Keratinocyte (primary cell): ENCODE measurements at regions not wholly inside any gene's neighbourhood (a gene's known extent, or its start where the extent isn't known, plus 50 kb on each side); places are given as distances from the start of the nearest gene placed in this dataset.

ENCODE experiments used
- CTCF ChIP-seq, 3 experiments: IDR thresholded peaks in 1 of 3; conservative IDR thresholded peaks in 1 of 3; optimal IDR thresholded peaks in 1 of 3; 2 replicates in 2 of 3; 3 replicates in 1 of 3; pipeline versions ENCODE3 to v1.5.1; 2011; ENCODE audit warnings: low read length in 3 of 3, mild to moderate bottlenecking in 3 of 3, moderate library complexity in 2 of 3, control low read depth in 1 of 3, inconsistent platforms in 1 of 3; ENCODE audit not compliant: insufficient read depth in 2 of 3; ENCODE audit errors: extremely low read depth in 1 of 3
- EZH2 ChIP-seq: IDR thresholded peaks from one replicate; pipeline ENCODE4 v1.6.1; 2012; ENCODE audit warnings: inconsistent platforms, mild to moderate bottlenecking, low read length, moderate library complexity

DNA sequence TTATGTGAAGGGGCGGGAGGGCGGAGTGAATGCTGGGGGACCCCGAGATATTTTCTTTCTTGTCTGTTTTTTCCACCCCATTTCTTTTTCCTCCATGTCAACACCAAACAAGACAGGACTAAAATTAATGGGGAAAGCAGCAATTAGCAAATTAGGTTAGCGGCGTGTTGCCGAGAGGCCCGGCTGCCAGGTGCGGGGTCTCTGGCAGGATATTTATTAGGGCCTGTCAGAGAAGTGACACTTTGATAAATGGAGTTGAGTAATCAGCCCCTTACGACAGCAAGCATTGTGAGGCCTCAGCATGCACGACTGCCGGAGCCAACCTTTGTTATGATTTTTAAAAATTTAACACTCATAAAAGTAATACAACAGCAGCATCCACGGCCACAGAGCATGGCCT lies 193.8 kb downstream of the DHX35 start:
- TF ChIP-seq CTCF (optimal IDR thresholded peaks at IDR 0.05 in 1 of 3, IDR thresholded peaks at IDR 0.05 in 1 of 3, conservative IDR thresholded peaks at IDR 0.05 in 1 of 3; ENCODE audit: extremely low read depth in 1 of 3, insufficient read depth in 2 of 3, low read length in 3 of 3), result no peak
- TF ChIP-seq EZH2, result no peak
